SK-N-SH treated with all-trans-retinoic acid at 6 μM for 48 hours (cell line): ENCODE measurements at regions not wholly inside any gene's neighbourhood (a gene's known extent, or its start where the extent isn't known, plus 50 kb on each side); places are given as distances from the start of the nearest gene placed in this dataset.

Experiments
- BACH2 ChIP-seq: fragments of 250-450 bp; sonication (Bioruptor Pico); IDR thresholded peaks from 2 replicates; pipeline ENCODE4 v1.9.0; 2021; ENCODE audit warnings: mild to moderate bottlenecking, borderline replicate concordance
- CSRNP3 ChIP-seq: fragments of 250-450 bp; sonication (Bioruptor Pico); IDR thresholded peaks from 2 replicates; pipeline ENCODE4 v1.5.1; 2021; ENCODE audit warnings: mild to moderate bottlenecking, moderate library complexity
- GLIS3 ChIP-seq: fragments of 250-450 bp; sonication (Bioruptor Pico); IDR thresholded peaks from 2 replicates; pipeline ENCODE4 v1.5.0; 2020; ENCODE audit warnings: mild to moderate bottlenecking, moderate library complexity
- TF ChIP-seq, protein P1 (sequence below): fragments of 250-450 bp; sonication (Bioruptor Pico); IDR thresholded peaks from 2 replicates; pipeline ENCODE4 v1.5.1; 2020; ENCODE audit warnings: low read depth, mild to moderate bottlenecking, moderate library complexity

- TF ChIP-seq CSRNP3 (CRISPR knock-in tag), result no peak
- TF ChIP-seq BACH2 (CRISPR knock-in tag), result no peak
- TF ChIP-seq, protein P1, sequence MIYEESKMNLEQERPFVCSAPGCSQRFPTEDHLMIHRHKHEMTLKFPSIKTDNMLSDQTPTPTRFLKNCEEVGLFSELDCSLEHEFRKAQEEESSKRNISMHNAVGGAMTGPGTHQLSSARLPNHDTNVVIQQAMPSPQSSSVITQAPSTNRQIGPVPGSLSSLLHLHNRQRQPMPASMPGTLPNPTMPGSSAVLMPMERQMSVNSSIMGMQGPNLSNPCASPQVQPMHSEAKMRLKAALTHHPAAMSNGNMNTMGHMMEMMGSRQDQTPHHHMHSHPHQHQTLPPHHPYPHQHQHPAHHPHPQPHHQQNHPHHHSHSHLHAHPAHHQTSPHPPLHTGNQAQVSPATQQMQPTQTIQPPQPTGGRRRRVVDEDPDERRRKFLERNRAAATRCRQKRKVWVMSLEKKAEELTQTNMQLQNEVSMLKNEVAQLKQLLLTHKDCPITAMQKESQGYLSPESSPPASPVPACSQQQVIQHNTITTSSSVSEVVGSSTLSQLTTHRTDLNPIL (CRISPR knock-in tag), result no peak
- no peak for TF ChIP-seq GLIS3 (CRISPR knock-in tag)
These were observed 511.5 kb upstream of the FAM241A start for GRCh38 chr4:111633663-111634266.
